Natural killer cell (primary cell): ENCODE measurements at regions not wholly inside any gene's neighbourhood (a gene's known extent, or its start where the extent isn't known, plus 50 kb on each side); places are given as distances from the start of the nearest gene placed in this dataset.

ENCODE experiments used
- ATAC-seq, 3 donors: fragments of 150-1000 bp in 2 of 3; fragments of 200-7000 bp in 1 of 3; cut with Tn5 transposase; 1 replicate in 1 of 3; 2 replicates in 2 of 3; pipeline ENCODE4 v1.10.0; 2021; ENCODE audit warnings: mild to moderate bottlenecking in 2 of 3, moderate library complexity in 2 of 3
- DNase-seq, 2 donors: peaks; one replicate each; pipeline versions ENCODE4 v3.0.0 to v3.0.0-alpha.2; 2013 to 2021; ENCODE audit warnings: mixed read lengths in 1 of 2
- H3K27ac ChIP-seq: one replicate; pipeline ENCODE4 v1.5.1; 2013; ENCODE audit warnings: mild to moderate bottlenecking, low read length
- H3K27me3 ChIP-seq: one replicate; pipeline ENCODE4 v1.6.1; 2013; ENCODE audit warnings: low read length; ENCODE audit not compliant: control insufficient read depth, insufficient read depth
- H3K36me3 ChIP-seq: one replicate; pipeline ENCODE4 v1.6.1; 2013; ENCODE audit warnings: low read length; ENCODE audit not compliant: control insufficient read depth, insufficient read depth
- H3K4me1 ChIP-seq: one replicate; pipeline ENCODE4 v1.6.1; 2013; ENCODE audit warnings: low read length; ENCODE audit not compliant: control insufficient read depth, insufficient read depth
- H3K4me3 ChIP-seq: one replicate; pipeline ENCODE4 v1.5.1; 2013; ENCODE audit warnings: low read length
- H3K9me3 ChIP-seq: one replicate; pipeline ENCODE4 v1.6.1; 2013; ENCODE audit warnings: low read length; ENCODE audit not compliant: control insufficient read depth, insufficient read depth
- H3K27ac Mint-ChIP-seq, 2 donors: one replicate each; pipeline ENCODE4 v1.8.0; 2022; ENCODE audit warnings: mild to moderate bottlenecking in 2 of 2, mixed read lengths in 2 of 2, moderate library complexity in 1 of 2
- H3K27me3 Mint-ChIP-seq, 2 donors: one replicate each; pipeline ENCODE4 v1.8.0; 2022; ENCODE audit warnings: low read depth in 2 of 2, mixed read lengths in 2 of 2
- H3K36me3 Mint-ChIP-seq: one replicate; pipeline ENCODE4 v1.8.0; 2022; ENCODE audit warnings: mixed read lengths
- H3K4me1 Mint-ChIP-seq, 2 donors: one replicate each; pipeline ENCODE4 v1.8.0; 2022; ENCODE audit warnings: mixed read lengths in 2 of 2
- H3K4me3 Mint-ChIP-seq: one replicate; pipeline ENCODE4 v1.8.0; 2022; ENCODE audit warnings: mild to moderate bottlenecking, moderate library complexity, mixed read lengths
- H3K9me3 Mint-ChIP-seq, 2 donors: one replicate each; pipeline ENCODE4 v1.8.0; 2022; ENCODE audit warnings: mixed read lengths in 2 of 2
- CTCF ChIP-seq: fragments of 200-600 bp; IDR thresholded peaks from one replicate; pipeline ENCODE4 v1.8.0; 2022; ENCODE audit warnings: antibody characterized with exemption
- WGBS: methylation state at CpG from one replicate; pipeline ENCODE4 v1.1.7; 2013; ENCODE audit warnings: missing lambda C conversion rate; ENCODE audit not compliant: insufficient coverage; 5-methylcytosine and 5-hydroxymethylcytosine counted together
- intact Hi-C: fragments of 100-400 bp; cut with micrococcal nuclease; formaldehyde crosslinking; loops from one replicate; pipeline ENCODE4 v1.14.2; 2022

GRCh38 chr2:220701115-220701514 lies 871.0 kb downstream of the EPHA4 start:
- Histone ChIP-seq H3K27me3 (no peaks in the 10 kb centered on the region), H3K27ac (no peak overlapping the region), H3K4me1 (no peaks in the 10 kb centered on the region), H3K36me3 (no peaks in the 10 kb centered on the region), H3K4me3 (no peak overlapping the region), H3K9me3 (no peaks in the 10 kb centered on the region)
- ATAC-seq: no peak
- no peaks in the 10 kb centered on the region for H3K36me3 Mint-ChIP-seq
- H3K9me3 Mint-ChIP-seq: peaks cover 2 to 3% of the 10 kb centered on the region in 2 donors
- H3K4me3 Mint-ChIP-seq: no peak overlapping the region
- intact Hi-C loops: no loop called here
- TF ChIP-seq CTCF: no peak
- no peaks in the 10 kb centered on the region for H3K4me1 Mint-ChIP-seq
- WGBS: 68% methylated on average over 2 of the region's 2 CpGs
- H3K27ac Mint-ChIP-seq: no peak overlapping the region
- no peak for DNase-seq
- peaks cover 5 to 10% of the 10 kb centered on the region in 2 donors for H3K27me3 Mint-ChIP-seq

GRCh38 chr2:220703279-220703678 lies 868.8 kb downstream of the EPHA4 start:
- Mint-ChIP-seq H3K27me3 (peaks cover 0 to 8% of the 10 kb centered on the region in 2 donors), H3K9me3 (peaks cover 2 to 3% of the 10 kb centered on the region in 2 donors)
- no peak for ATAC-seq

GRCh38 chr2:220704081-220704480 lies 868.0 kb downstream of the EPHA4 start:
- Mint-ChIP-seq H3K9me3 (peaks cover 2 to 3% of the 10 kb centered on the region in 2 donors), H3K27me3 (peaks cover 0 to 8% of the 10 kb centered on the region in 2 donors), H3K36me3 (no peaks in the 10 kb centered on the region), H3K4me1 (no peaks in the 10 kb centered on the region), H3K4me3 (no peak overlapping the region), H3K27ac (no peak overlapping the region)
- Histone ChIP-seq H3K9me3 (no peaks in the 10 kb centered on the region), H3K27ac (no peak overlapping the region), H3K27me3 (no peaks in the 10 kb centered on the region), H3K36me3 (no peaks in the 10 kb centered on the region), H3K4me3 (no peak overlapping the region), H3K4me1 (no peaks in the 10 kb centered on the region)
- TF ChIP-seq CTCF: no peak
- DNase-seq (no peak), ATAC-seq (no peak)
- WGBS: 81% methylated on average over 3 of the region's 4 CpGs
- intact Hi-C loops: no loop called here

More at GRCh38 chr2:220703279-220703678, 868.8 kb downstream of the EPHA4 start:
- Histone ChIP-seq H3K27me3 (no peaks in the 10 kb centered on the region), H3K9me3 (no peaks in the 10 kb centered on the region), H3K4me1 (no peaks in the 10 kb centered on the region), H3K27ac (no peak overlapping the region), H3K4me3 (no peak overlapping the region), H3K36me3 (no peaks in the 10 kb centered on the region)
- Mint-ChIP-seq H3K36me3 (no peaks in the 10 kb centered on the region), H3K4me1 (no peaks in the 10 kb centered on the region), H3K4me3 (no peak overlapping the region), H3K27ac (no peak overlapping the region)
- no peak for DNase-seq
- 89% methylated on average over 5 of the region's 5 CpGs for WGBS
- TF ChIP-seq CTCF: no peak
- intact Hi-C loops: no loop called here

- Mint-ChIP-seq H3K9me3 (peaks cover 2 to 3% of the 10 kb centered on the region in 2 donors), H3K36me3 (no peaks in the 10 kb centered on the region), H3K27ac (no peak overlapping the region), H3K27me3 (peaks cover 0 to 8% of the 10 kb centered on the region in 2 donors), H3K4me3 (no peak overlapping the region), H3K4me1 (no peaks in the 10 kb centered on the region)
- Histone ChIP-seq H3K4me1 (no peaks in the 10 kb centered on the region), H3K36me3 (no peaks in the 10 kb centered on the region), H3K27me3 (no peaks in the 10 kb centered on the region), H3K9me3 (no peaks in the 10 kb centered on the region), H3K27ac (no peak overlapping the region), H3K4me3 (no peak overlapping the region)
- no peak for TF ChIP-seq CTCF
- intact Hi-C loops: no loop called here
- WGBS: 92% methylated on average over 5 of the region's 5 CpGs
- ATAC-seq (no peak), DNase-seq (no peak)
Measured at GRCh38 chr2:220704810-220705209, 867.3 kb downstream of the EPHA4 start.
